Spleen (tissue), 11 donors: ENCODE measurements at regions not wholly inside any gene's neighbourhood (a gene's known extent, or its start where the extent isn't known, plus 50 kb on each side); places are given as distances from the start of the nearest gene placed in this dataset.
"Not testable (repeated sequence)": the region's sequence is repeated elsewhere in the genome, so short reads cannot be mapped to it uniquely, and the experiment has no call there.

Experiments
- DNase-seq: peaks from one replicate; pipeline ENCODE4 v3.0.0-alpha.2; 2020
- H3K27ac ChIP-seq, 8 donors: fragments of 200-600 bp; sonication (generic) in 7 of 8; 1 replicate in 4 of 8; 2 replicates in 4 of 8; pipeline versions ENCODE4 v1.5.0 to v1.8.0; 2016 to 2021; ENCODE audit warnings: inconsistent platforms in 4 of 8, mild to moderate bottlenecking in 4 of 8, moderate library complexity in 1 of 8
- H3K27me3 ChIP-seq, 7 donors: fragments of 200-600 bp; sonication (generic) in 6 of 7; replicated peaks in 1 of 7; 1 replicate in 4 of 7; 2 replicates in 3 of 7; pipeline versions ENCODE4 v1.5.0 to v1.8.0; 2016 to 2021; ENCODE audit warnings: inconsistent platforms in 3 of 7, mild to moderate bottlenecking in 1 of 7
- H3K36me3 ChIP-seq, 6 donors: fragments of 200-600 bp; sonication (generic) in 5 of 6; 1 replicate in 4 of 6; 2 replicates in 2 of 6; pipeline versions ENCODE4 v1.5.0 to v1.8.0; 2016 to 2021; ENCODE audit warnings: inconsistent platforms in 2 of 6
- H3K4me1 ChIP-seq, 6 donors: fragments of 200-600 bp; sonication (generic) in 5 of 6; 1 replicate in 3 of 6; 2 replicates in 3 of 6; pipeline versions ENCODE4 v1.5.0 to v1.8.0; 2016 to 2021; ENCODE audit warnings: inconsistent platforms in 3 of 6
- H3K4me3 ChIP-seq, 8 donors: fragments of 200-600 bp; sonication (generic) in 7 of 8; 1 replicate in 4 of 8; 2 replicates in 4 of 8; pipeline versions ENCODE4 v1.5.0 to v1.8.0; 2016 to 2021; ENCODE audit warnings: inconsistent platforms in 4 of 8, mild to moderate bottlenecking in 4 of 8, moderate library complexity in 2 of 8
- H3K9me3 ChIP-seq, 8 donors: fragments of 200-600 bp; sonication (generic) in 7 of 8; 1 replicate in 4 of 8; 2 replicates in 4 of 8; pipeline versions ENCODE4 v1.5.0 to v1.8.0; 2016 to 2021; ENCODE audit warnings: inconsistent platforms in 4 of 8
- POLR2A ChIP-seq, 3 donors: fragments of 450-650 bp; IDR thresholded peaks; one replicate each; pipeline ENCODE4 v1.5.1; 2017; ENCODE audit warnings: antibody characterized with exemption in 3 of 3, mild to moderate bottlenecking in 1 of 3
- POLR2AphosphoS5 ChIP-seq, 3 donors: sonication (generic); formaldehyde crosslinking; IDR thresholded peaks; one replicate each; pipeline ENCODE4 v1.5.1; 2017; ENCODE audit warnings: antibody characterized with exemption in 3 of 3
- WGBS, 5 donors: extraction: QIAGEN DNeasy Blood & Tissue Kit in 3 of 5; methylation state at CpG; one replicate each; pipeline versions ENCODE4 v1.1.5 to v1.1.7; 2013 to 2018; 5-methylcytosine and 5-hydroxymethylcytosine counted together
- intact Hi-C: fragments of 100-400 bp; cut with DNase I; formaldehyde crosslinking; loops from one replicate; pipeline ENCODE4 v1.15.0; 2023; ENCODE audit warnings: low total_unique reads
- TF ChIP-seq, protein P1 (sequence below), 11 experiments: fragments of 200-600 bp in 7 of 11; fragments of 450-650 bp in 4 of 11; sonication (generic) in 4 of 11; IDR thresholded peaks in 8 of 11; conservative IDR thresholded peaks in 3 of 11; 1 replicate in 7 of 11; 2 replicates in 4 of 11; pipeline versions ENCODE4 v1.4.0 to v1.8.0; 2016 to 2021; ENCODE audit warnings: antibody characterized with exemption in 11 of 11, inconsistent platforms in 4 of 11, mild to moderate bottlenecking in 1 of 11
- donor health status: healthy with polysubstance abuse.
- donor health status: DM: no; HTN: no; CAD: no; lungs with moderate emphysema.
- donor health status: DM: no; HTN: no; CAD: no.
- donor health status: Bipolar disorder and iron deficiency.
- donor health status: healthy.
- donor health status: DM: no; HTN: no; CAD: no.
- donor health status: DM: yes; HTN: yes; CAD: no.

DNA sequence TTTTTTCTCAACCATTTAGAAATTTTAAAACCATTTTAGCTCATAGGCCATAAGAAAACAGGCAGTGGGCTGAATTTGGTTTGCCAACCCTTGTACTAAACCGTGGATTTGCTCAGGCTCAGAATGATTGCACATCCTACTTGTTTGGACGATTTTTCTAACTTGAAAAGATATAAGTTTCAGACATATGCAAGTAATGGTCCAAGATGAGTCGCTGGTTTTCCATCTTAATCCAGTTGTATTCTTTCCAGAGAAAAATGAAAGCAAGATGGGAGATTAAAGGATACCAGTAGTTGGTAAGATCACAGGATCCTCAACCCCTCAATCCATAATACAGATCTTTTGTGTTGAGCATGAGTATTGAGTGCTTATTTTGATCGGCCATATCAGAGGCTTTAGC, 250.9 kb downstream of the TINAG start:
- no peak overlapping the region for H3K27ac ChIP-seq
- intact Hi-C loops = no loop called here
- no peaks in the 10 kb centered on the region for H3K4me1 ChIP-seq
- WGBS, 5 donors = 69 to 85% (median 78%) methylated on average over 4 of the region's 4 CpGs
- no peaks in the 10 kb centered on the region for H3K36me3 ChIP-seq
- TF ChIP-seq POLR2AphosphoS5 (IDR thresholded peaks at IDR 0.05) (no peak), POLR2A (IDR thresholded peaks at IDR 0.05) (no peak)
- TF ChIP-seq, protein P1, sequence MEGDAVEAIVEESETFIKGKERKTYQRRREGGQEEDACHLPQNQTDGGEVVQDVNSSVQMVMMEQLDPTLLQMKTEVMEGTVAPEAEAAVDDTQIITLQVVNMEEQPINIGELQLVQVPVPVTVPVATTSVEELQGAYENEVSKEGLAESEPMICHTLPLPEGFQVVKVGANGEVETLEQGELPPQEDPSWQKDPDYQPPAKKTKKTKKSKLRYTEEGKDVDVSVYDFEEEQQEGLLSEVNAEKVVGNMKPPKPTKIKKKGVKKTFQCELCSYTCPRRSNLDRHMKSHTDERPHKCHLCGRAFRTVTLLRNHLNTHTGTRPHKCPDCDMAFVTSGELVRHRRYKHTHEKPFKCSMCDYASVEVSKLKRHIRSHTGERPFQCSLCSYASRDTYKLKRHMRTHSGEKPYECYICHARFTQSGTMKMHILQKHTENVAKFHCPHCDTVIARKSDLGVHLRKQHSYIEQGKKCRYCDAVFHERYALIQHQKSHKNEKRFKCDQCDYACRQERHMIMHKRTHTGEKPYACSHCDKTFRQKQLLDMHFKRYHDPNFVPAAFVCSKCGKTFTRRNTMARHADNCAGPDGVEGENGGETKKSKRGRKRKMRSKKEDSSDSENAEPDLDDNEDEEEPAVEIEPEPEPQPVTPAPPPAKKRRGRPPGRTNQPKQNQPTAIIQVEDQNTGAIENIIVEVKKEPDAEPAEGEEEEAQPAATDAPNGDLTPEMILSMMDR (IDR thresholded peaks at IDR 0.05 in 8 of 11, conservative IDR thresholded peaks at IDR 0.05 in 3 of 11) = no peak
- no peaks in the 10 kb centered on the region for H3K27me3 ChIP-seq
- no peak overlapping the region for H3K4me3 ChIP-seq
- DNase-seq = no peak
- H3K9me3 ChIP-seq = peaks cover 0 to 51% (median 29%) of the 10 kb centered on the region in 8 donors

DNA sequence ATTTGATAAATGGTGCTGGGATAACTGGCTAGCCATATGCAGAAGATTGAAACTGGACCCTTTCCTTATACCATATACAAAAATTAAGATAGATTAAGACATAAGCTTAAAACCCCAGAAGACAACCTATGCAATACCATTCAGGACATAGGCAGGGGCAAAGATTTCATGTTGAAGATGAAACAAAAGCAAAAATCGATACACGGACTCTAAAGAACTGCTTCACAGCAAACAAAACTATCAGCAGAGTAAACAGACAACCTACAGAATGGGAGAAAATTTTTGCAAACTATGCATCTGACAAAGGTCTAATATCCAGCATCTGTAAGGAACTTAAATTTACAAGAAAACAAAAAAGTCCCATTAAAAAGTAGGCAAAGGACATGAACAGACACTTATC, 255.9 kb downstream of the TINAG start:
- intact Hi-C loops, H3K27me3 ChIP-seq: not testable (repeated sequence)

DNA sequence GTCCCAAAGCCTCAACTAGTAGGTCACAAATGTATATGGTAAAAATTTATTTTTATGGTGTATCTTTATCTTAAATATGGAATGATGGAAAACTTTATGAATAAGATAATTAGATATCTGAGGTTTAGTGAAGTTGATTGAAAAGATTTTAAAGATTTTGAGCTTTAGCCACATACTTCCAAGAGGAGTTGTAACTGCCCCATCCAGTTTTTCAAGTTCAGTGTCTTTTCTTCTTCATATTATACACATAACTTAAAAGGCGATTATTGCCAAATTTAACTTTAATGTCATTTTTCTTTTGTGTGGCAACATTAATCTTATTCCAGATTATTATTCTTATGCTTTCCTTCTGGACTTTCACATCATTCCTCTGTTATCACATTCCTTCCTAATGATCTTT, 266.4 kb downstream of the TINAG start:
- Histone ChIP-seq H3K36me3 (no peaks in the 10 kb centered on the region), H3K27me3 (no peaks in the 10 kb centered on the region), H3K4me3 (no peak overlapping the region), H3K9me3 (peaks cover 0 to 33% (median 12%) of the 10 kb centered on the region in 8 donors), H3K27ac (no peak overlapping the region), H3K4me1 (no peaks in the 10 kb centered on the region)
- 0 to 87% (median 2%) methylated on average over 1 of the region's 1 CpG for WGBS, 5 donors
- no peak for DNase-seq
- intact Hi-C loops = no loop called here
- TF ChIP-seq POLR2AphosphoS5 (IDR thresholded peaks at IDR 0.05) (no peak), POLR2A (IDR thresholded peaks at IDR 0.05) (no peak)
- TF ChIP-seq, protein P1 (IDR thresholded peaks at IDR 0.05 in 8 of 11, conservative IDR thresholded peaks at IDR 0.05 in 3 of 11) = no peak

More for the DNA sequence above, 255.9 kb downstream of the TINAG start:
- H3K4me1 ChIP-seq, H3K4me3 ChIP-seq, DNase-seq, H3K27ac ChIP-seq, H3K36me3 ChIP-seq: not testable (repeated sequence)
- H3K9me3 ChIP-seq = peaks cover 0 to 39% (median 23%) of the 10 kb centered on the region in 8 donors
- WGBS, 5 donors = 88 to 93% (median 92%) methylated on average over 2 of the region's 2 CpGs

DNA sequence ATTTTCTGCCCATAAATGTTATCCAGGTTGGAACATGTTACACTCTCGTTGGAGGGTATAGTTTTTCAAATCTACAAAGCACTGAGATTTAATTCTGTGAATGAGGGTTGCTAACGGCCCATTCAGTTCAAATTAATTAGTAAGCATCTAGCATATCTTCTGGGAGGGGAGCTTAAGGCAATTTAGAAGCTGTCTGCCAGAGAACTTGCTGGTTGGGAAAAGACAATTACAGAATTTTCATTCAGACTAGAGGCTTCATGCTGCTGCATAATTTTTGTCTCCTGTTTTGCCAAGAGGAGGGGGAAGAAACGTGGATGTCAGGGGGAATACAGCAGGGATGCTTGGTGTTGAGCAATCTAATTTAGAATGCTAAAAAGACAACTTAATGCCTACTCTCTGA, 268.3 kb upstream of the FAM83B start:
- Histone ChIP-seq H3K4me1 (no peaks in the 10 kb centered on the region), H3K36me3 (no peaks in the 10 kb centered on the region), H3K9me3 (peaks cover 0 to 19% (median 2%) of the 10 kb centered on the region in 8 donors), H3K4me3 (no peak overlapping the region), H3K27me3 (no peaks in the 10 kb centered on the region), H3K27ac (no peak overlapping the region)
- WGBS, 5 donors = 44 to 57% (median 48%) methylated on average over 3 of the region's 3 CpGs
- no peak for DNase-seq
- TF ChIP-seq, protein P1 (IDR thresholded peaks at IDR 0.05 in 8 of 11, conservative IDR thresholded peaks at IDR 0.05 in 3 of 11) = no peak
- TF ChIP-seq POLR2AphosphoS5 (IDR thresholded peaks at IDR 0.05) (no peak), POLR2A (IDR thresholded peaks at IDR 0.05) (no peak)
- intact Hi-C loops = no loop called here

DNA sequence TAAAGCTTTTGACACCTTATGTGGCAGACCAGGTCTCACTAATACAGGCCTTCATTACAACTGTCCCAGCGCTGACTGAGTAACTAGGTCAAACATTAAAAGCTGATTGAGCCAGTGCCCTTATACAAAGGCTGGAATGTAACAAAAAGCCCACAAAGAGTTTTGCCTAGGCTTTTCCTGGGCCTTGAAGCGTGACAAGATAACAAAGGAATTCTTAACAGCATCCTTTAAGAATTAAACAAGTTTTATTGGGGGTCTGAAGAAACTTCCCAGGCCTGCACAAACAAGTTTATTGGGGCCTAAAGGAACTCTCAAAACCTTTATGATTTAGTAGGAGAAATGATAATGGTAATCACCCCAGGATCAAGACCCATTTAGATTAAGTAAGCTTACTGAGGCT, 267.6 kb upstream of the FAM83B start:
- 64 to 85% (median 75%) methylated on average over 2 of the region's 2 CpGs for WGBS, 5 donors
- no peak overlapping the region for H3K27ac ChIP-seq
- no peaks in the 10 kb centered on the region for H3K4me1 ChIP-seq
- intact Hi-C loops = no loop called here
- H3K36me3 ChIP-seq = no peaks in the 10 kb centered on the region
- TF ChIP-seq POLR2AphosphoS5 (IDR thresholded peaks at IDR 0.05) (no peak), POLR2A (IDR thresholded peaks at IDR 0.05) (no peak)
- TF ChIP-seq, protein P1 (IDR thresholded peaks at IDR 0.05 in 8 of 11, conservative IDR thresholded peaks at IDR 0.05 in 3 of 11) = no peak
- no peak overlapping the region for H3K4me3 ChIP-seq
- no peaks in the 10 kb centered on the region for H3K27me3 ChIP-seq
- H3K9me3 ChIP-seq = peaks cover 0 to 13% (median 0%) of the 10 kb centered on the region in 8 donors
- DNase-seq = no peak
